ENCODE measurements at regions not wholly inside any gene's neighbourhood (a gene's known extent, or its start where the extent isn't known, plus 50 kb on each side); places are given as distances from the start of the nearest gene placed in this dataset.
"Not testable (repeated sequence)": the region's sequence is repeated elsewhere in the genome, so short reads cannot be mapped to it uniquely, and the experiment has no call there.

GRCh38 chr4:30094887-30095286, 625.3 kb upstream of the PCDH7 start:
- Histone ChIP-seq H3K9me3 (no peaks in the 10 kb centered on the region), H3K27me3 (no peaks in the 10 kb centered on the region), H3K4me1 (no peaks in the 10 kb centered on the region), H3K27ac (no peak overlapping the region), H3K36me3 (no peaks in the 10 kb centered on the region), H3K4me3 (no peak overlapping the region)
- WGBS, 2 donors = 70 to 88% methylated on average over 1 of the region's 1 CpG
- intact Hi-C loops (cut with DNase I) = no loop called here
- no peak for DNase-seq
- TF ChIP-seq EP300 (IDR thresholded peaks at IDR 0.05) = no peak
- TF ChIP-seq POLR2AphosphoS5 (IDR thresholded peaks at IDR 0.05) = no peak
- TF ChIP-seq, protein P1, sequence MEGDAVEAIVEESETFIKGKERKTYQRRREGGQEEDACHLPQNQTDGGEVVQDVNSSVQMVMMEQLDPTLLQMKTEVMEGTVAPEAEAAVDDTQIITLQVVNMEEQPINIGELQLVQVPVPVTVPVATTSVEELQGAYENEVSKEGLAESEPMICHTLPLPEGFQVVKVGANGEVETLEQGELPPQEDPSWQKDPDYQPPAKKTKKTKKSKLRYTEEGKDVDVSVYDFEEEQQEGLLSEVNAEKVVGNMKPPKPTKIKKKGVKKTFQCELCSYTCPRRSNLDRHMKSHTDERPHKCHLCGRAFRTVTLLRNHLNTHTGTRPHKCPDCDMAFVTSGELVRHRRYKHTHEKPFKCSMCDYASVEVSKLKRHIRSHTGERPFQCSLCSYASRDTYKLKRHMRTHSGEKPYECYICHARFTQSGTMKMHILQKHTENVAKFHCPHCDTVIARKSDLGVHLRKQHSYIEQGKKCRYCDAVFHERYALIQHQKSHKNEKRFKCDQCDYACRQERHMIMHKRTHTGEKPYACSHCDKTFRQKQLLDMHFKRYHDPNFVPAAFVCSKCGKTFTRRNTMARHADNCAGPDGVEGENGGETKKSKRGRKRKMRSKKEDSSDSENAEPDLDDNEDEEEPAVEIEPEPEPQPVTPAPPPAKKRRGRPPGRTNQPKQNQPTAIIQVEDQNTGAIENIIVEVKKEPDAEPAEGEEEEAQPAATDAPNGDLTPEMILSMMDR (IDR thresholded peaks at IDR 0.05) = no peak
- TF ChIP-seq POLR2A (IDR thresholded peaks at IDR 0.05) = no peak

GRCh38 chr4:30103455-30103854, 616.7 kb upstream of the PCDH7 start:
- Histone ChIP-seq H3K4me3 (no peak overlapping the region), H3K9me3 (no peaks in the 10 kb centered on the region), H3K4me1 (no peaks in the 10 kb centered on the region), H3K27ac (no peak overlapping the region), H3K36me3 (no peaks in the 10 kb centered on the region), H3K27me3 (no peaks in the 10 kb centered on the region)
- intact Hi-C loops (cut with DNase I) = no loop called here
- TF ChIP-seq POLR2AphosphoS5 (IDR thresholded peaks at IDR 0.05) (no peak), EP300 (IDR thresholded peaks at IDR 0.05) (no peak), POLR2A (IDR thresholded peaks at IDR 0.05) (no peak)
- TF ChIP-seq, protein P1 (IDR thresholded peaks at IDR 0.05) = no peak
- DNase-seq = no peak

GRCh38 chr4:30116401-30116800, 603.8 kb upstream of the PCDH7 start:
- H3K27ac ChIP-seq = no peak overlapping the region
- TF ChIP-seq, protein P1 (IDR thresholded peaks at IDR 0.05) = no peak
- TF ChIP-seq POLR2AphosphoS5 (IDR thresholded peaks at IDR 0.05) = no peak
- no peak for TF ChIP-seq POLR2A (IDR thresholded peaks at IDR 0.05)
- TF ChIP-seq EP300 (IDR thresholded peaks at IDR 0.05) = no peak
- no peak for DNase-seq
- no peaks in the 10 kb centered on the region for H3K27me3 ChIP-seq
- no peaks in the 10 kb centered on the region for H3K4me1 ChIP-seq
- no peaks in the 10 kb centered on the region for H3K9me3 ChIP-seq
- intact Hi-C loops (cut with DNase I) = no loop called here
- 73 to 82% methylated on average over 4 of the region's 4 CpGs for WGBS, 2 donors
- no peaks in the 10 kb centered on the region for H3K36me3 ChIP-seq
- no peak overlapping the region for H3K4me3 ChIP-seq

- TF ChIP-seq EP300 (IDR thresholded peaks at IDR 0.05) = no peak
- TF ChIP-seq, protein P1 (IDR thresholded peaks at IDR 0.05) = no peak
- no peak for TF ChIP-seq POLR2AphosphoS5 (IDR thresholded peaks at IDR 0.05)
- TF ChIP-seq POLR2A (IDR thresholded peaks at IDR 0.05) = no peak
- Histone ChIP-seq H3K9me3 (no peaks in the 10 kb centered on the region), H3K4me3 (no peak overlapping the region), H3K27ac (no peak overlapping the region), H3K4me1 (no peaks in the 10 kb centered on the region), H3K36me3 (no peaks in the 10 kb centered on the region), H3K27me3 (no peaks in the 10 kb centered on the region)
- intact Hi-C loops (cut with DNase I) = no loop called here
- DNase-seq = no peak
- WGBS, 2 donors = 80 to 91% methylated on average over 3 of the region's 3 CpGs
These were observed 602.7 kb upstream of the PCDH7 start for GRCh38 chr4:30117433-30117832.

DNA sequence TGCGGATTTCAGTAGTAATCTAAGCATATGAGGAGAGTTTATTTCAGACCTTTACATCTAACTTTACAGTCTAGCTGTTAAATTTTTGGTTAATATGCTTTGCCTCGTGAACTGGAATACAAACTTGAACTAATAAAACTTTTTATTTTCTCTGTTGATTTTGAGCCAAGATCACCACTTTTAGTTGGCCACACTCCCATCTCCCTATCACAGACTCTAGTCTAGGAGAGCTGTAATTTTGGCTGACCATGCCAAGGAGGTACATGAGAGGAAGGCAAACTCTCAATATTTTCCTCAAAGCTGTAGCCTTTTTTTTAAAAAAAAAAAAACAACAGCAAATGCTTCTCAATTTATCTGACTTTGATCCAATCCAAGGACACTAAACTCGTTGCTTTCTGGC, 597.5 kb upstream of the PCDH7 start:
- Histone ChIP-seq H3K27me3 (no peaks in the 10 kb centered on the region), H3K4me3 (no peak overlapping the region), H3K9me3 (no peaks in the 10 kb centered on the region), H3K4me1 (no peaks in the 10 kb centered on the region), H3K36me3 (no peaks in the 10 kb centered on the region), H3K27ac (no peak overlapping the region)
- 46 to 60% methylated on average over 3 of the region's 3 CpGs for WGBS, 2 donors
- no peak for TF ChIP-seq POLR2AphosphoS5 (IDR thresholded peaks at IDR 0.05)
- no peak for TF ChIP-seq EP300 (IDR thresholded peaks at IDR 0.05)
- intact Hi-C loops (cut with DNase I) = no loop called here
- DNase-seq = no peak

DNA sequence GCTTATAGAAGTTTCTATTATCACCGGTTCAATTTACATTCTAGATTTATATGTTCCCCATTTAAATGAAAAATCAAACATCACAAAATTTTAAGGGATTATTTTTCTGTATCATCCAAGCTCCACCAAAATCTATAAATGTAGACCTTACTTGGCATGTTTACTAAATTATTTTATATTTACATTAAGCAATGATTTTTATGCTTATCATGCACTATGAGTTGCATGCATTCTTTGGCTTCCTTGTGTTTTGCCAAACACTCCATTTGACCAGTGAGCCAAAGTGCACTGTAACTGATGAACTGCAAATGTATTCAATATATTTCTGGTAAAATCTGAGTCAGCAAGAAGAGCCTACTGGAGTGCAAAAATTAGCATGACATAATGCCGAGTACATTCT, 595.5 kb upstream of the PCDH7 start:
- H3K4me3 ChIP-seq; H3K27me3 ChIP-seq; H3K36me3 ChIP-seq; H3K9me3 ChIP-seq; DNase-seq; H3K4me1 ChIP-seq; H3K27ac ChIP-seq; intact Hi-C loops (cut with DNase I): not testable (repeated sequence)
- WGBS, 2 donors = 86 to 91% methylated on average over 1 of the region's 2 CpGs
